NB4 (cell line): ENCODE measurements at regions not wholly inside any gene's neighbourhood (a gene's known extent, or its start where the extent isn't known, plus 50 kb on each side); places are given as distances from the start of the nearest gene placed in this dataset.
A peak's percentile ranks its signal among the peaks of the same experiment; 100 is the strongest.

ENCODE experiments used
- DNase-seq: peaks from one replicate; pipeline ENCODE4 v3.0.0; 2010; ENCODE audit warnings: low read depth
- H3K4me3 ChIP-seq: one replicate; pipeline ENCODE4 v1.5.1; 2011; ENCODE audit warnings: mild to moderate bottlenecking, low read depth, low read length, moderate library complexity
- MYC ChIP-seq: IDR thresholded peaks from 2 replicates; pipeline ENCODE4 v1.6.1; 2011; ENCODE audit warnings: low read depth, low read length
- POLR2A ChIP-seq: IDR thresholded peaks from 2 replicates; pipeline ENCODE4 v1.6.1; 2011; ENCODE audit warnings: mild to moderate bottlenecking; ENCODE audit not compliant: insufficient read length; ENCODE audit errors: extremely low read depth
- TF ChIP-seq, protein P1 (sequence below): IDR thresholded peaks from 2 replicates; pipeline ENCODE4 v1.6.1; 2011; ENCODE audit warnings: low read depth, low read length
- TF ChIP-seq, protein P2 (sequence below): IDR thresholded peaks from one replicate; pipeline ENCODE4 v1.5.1; 2012; ENCODE audit warnings: low read depth, low read length

DNA sequence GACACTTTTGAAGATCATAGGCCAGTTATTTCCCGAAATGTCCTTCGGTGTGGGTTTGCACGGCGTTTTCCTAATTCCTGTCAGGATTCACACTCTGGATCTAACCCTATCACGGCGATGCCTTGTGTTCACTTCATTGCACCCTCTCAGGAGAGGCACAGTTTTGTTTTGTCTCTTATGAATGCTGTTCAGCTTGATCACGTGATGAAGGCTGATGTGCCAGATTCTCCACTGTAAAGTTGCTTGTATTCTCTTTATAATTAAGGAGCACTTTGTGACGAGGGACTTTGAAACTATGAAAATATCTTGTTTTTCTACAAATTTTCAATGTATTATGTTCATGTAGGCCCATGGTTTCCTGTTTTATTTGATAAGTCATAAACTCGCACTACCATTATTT lies 568.1 kb downstream of the ACTR3B start:
- TF ChIP-seq, protein P1, sequence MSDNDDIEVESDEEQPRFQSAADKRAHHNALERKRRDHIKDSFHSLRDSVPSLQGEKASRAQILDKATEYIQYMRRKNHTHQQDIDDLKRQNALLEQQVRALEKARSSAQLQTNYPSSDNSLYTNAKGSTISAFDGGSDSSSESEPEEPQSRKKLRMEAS = no peak
- no peak for TF ChIP-seq POLR2A
- TF ChIP-seq, protein P2, sequence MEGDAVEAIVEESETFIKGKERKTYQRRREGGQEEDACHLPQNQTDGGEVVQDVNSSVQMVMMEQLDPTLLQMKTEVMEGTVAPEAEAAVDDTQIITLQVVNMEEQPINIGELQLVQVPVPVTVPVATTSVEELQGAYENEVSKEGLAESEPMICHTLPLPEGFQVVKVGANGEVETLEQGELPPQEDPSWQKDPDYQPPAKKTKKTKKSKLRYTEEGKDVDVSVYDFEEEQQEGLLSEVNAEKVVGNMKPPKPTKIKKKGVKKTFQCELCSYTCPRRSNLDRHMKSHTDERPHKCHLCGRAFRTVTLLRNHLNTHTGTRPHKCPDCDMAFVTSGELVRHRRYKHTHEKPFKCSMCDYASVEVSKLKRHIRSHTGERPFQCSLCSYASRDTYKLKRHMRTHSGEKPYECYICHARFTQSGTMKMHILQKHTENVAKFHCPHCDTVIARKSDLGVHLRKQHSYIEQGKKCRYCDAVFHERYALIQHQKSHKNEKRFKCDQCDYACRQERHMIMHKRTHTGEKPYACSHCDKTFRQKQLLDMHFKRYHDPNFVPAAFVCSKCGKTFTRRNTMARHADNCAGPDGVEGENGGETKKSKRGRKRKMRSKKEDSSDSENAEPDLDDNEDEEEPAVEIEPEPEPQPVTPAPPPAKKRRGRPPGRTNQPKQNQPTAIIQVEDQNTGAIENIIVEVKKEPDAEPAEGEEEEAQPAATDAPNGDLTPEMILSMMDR = no peak
- TF ChIP-seq MYC = no peak
- no peak overlapping the region for H3K4me3 ChIP-seq
- no peak for DNase-seq

DNA sequence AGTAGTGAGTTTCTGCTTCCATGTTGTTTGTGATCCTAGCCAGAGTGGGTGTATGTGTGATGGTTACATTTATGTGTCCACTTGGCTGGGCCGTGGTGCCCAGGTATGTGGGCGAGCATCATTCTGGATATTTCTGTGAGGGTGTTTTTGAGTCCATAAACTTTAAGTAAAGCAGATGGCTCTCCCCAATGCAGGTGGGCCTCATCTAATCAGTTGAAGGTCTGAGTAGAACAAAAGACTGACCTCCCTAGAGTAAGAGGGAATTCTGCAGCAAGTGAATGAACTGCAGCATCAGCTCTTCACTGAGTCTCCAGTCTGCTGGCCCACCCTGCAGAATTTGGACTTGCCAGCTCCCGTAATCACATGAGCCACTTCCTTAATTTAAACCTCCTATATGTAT lies 571.9 kb downstream of the ACTR3B start:
- TF ChIP-seq, protein P1 = no peak
- TF ChIP-seq MYC (no peak), POLR2A (no peak)
- TF ChIP-seq, protein P2 = no peak
- H3K4me3 ChIP-seq = no peak overlapping the region
- DNase-seq = no peak

DNA sequence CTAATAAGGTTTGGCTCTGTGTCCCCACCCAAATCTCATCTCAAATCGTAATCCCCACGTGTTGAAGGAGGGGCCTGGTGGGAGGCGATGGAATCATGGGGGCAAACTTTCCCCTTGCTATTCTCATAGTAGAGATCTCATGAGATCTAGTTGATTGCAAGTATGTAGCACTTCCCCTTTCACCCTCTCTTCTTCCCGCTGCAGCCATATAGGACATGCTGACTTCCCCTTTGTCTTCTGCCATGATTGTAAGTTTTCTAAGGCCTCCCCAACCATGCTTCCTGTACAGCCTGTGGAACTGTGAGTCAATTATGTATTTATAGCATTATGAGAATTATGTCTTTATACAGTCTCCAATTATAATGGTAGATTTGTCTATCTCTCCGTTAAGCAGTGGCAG lies 594.5 kb downstream of the ACTR3B start:
- TF ChIP-seq MYC (no peak), POLR2A (no peak)
- TF ChIP-seq, protein P2 = no peak
- TF ChIP-seq, protein P1 = 0 out of 2 replicates have a peak, but pooled peaks have one; percentile 17
- H3K4me3 ChIP-seq = no peak overlapping the region
- peak; percentile 73 for DNase-seq

DNA sequence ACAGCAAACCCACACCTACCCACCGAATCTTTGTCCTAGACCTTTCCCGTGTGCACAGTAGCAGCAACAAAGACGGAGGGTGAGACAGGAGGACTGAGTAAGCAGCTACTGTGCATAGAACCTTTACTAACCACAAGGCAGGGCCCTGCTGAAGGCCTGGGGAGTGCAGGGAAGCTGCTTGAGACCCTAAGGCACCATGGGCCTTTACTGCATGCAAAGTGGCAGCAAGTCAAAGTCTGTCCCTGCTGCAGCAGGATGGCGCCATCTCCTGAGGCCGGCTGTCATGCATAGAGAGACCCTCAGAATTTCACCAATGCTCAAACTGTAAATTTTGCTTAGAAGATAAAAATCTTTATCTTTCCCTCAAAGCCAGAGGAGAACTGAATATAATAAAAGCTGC lies 610.5 kb downstream of the ACTR3B start:
- TF ChIP-seq, protein P2 = peak; percentile 14
- TF ChIP-seq, protein P1 = no peak
- TF ChIP-seq MYC = no peak
- no peak for TF ChIP-seq POLR2A
- DNase-seq = peak; percentile 21
- no peak overlapping the region for H3K4me3 ChIP-seq

DNA sequence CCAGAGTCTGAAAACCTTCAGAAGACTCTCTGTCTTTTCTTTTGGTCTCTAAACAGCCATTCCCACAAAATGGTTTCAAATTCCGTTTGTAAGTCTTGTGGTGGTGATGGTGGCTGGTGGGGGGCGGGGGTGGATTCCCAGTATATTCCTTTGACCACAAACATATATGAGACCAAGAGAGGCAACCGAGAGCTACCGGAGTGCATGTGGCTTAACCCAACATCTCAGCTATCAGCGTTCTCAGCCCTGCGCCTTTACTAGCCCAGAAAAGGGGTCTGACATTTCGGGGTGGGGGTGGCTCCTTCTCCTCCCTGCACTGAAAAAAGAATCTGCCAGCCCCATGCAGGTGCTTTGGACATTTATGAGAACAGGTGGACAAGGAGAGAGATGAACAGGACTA lies 621.1 kb downstream of the ACTR3B start:
- DNase-seq = no peak
- TF ChIP-seq MYC = no peak
- TF ChIP-seq POLR2A = no peak
- TF ChIP-seq, protein P1 = no peak
- TF ChIP-seq, protein P2 = no peak
- H3K4me3 ChIP-seq = no peak overlapping the region
